ENCODE measurements at regions not wholly inside any gene's neighbourhood (a gene's known extent, or its start where the extent isn't known, plus 50 kb on each side); places are given as distances from the start of the nearest gene placed in this dataset.

DNA sequence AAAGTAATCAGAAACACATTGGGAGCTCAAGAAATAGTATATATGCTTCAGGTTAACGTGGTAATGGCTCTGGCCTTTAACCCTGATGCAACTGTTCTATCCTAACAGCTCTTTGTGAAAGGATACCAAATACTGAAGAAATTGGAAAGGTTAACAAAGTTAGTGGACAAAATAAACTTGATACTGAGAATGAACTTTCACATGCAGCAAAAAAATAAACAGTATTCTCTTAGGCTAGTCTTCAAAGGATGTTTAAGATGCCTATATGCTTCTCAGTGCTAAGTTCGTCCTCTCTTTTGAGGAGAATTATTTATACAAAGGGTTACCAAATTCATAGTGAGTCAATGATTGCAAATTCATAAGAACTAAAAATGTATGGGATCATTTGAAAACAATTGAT, 256.2 kb upstream of the FERD3L start:
- Histone ChIP-seq H3K79me1 (ENCODE audit: low read depth in 1 of 2, low read length in 2 of 2) (no peaks in the 10 kb centered on the region), H2AFZ (replicated peaks; ENCODE audit: low read length, poor library complexity) (no peak overlapping the region), H2BK120ac (ENCODE audit: low read depth, low read length) (no peak overlapping the region), H4K91ac (ENCODE audit: insufficient read depth, low read depth, low read length) (no peak overlapping the region), H3K36me3 (ENCODE audit: control insufficient read depth, insufficient read depth, low read length) (no peaks in the 10 kb centered on the region), H3K27ac (ENCODE audit: insufficient read depth, low read length) (no peak overlapping the region), H2BK15ac (ENCODE audit: low read depth, low read length) (no peak overlapping the region), H3K4me2 (ENCODE audit: low read depth, low read length) (peak overlapping the region; percentile 39; the same call in 1 of the 2 replicates), H3K9ac (ENCODE audit: low read depth, low read length) (no peak overlapping the region), H4K20me1 (ENCODE audit: insufficient read depth, low read length) (no peaks in the 10 kb centered on the region), H3K56ac (ENCODE audit: extremely low read depth, insufficient read depth, low read length) (no peak overlapping the region; the same call in 1 of the 2 replicates), H4K5ac (ENCODE audit: low read depth, low read length) (peak overlapping the region; percentile 53; the same call in 1 of the 2 replicates), H2BK5ac (ENCODE audit: low read depth, low read length, poor library complexity, severe bottlenecking) (peak overlapping the region; percentile 59), H3K9me1 (ENCODE audit: insufficient read depth, low read length) (no peaks in the 10 kb centered on the region), H3K4me1 (ENCODE audit: control insufficient read depth, insufficient read depth, low read length) (peaks cover 1% of the 10 kb centered on the region), H3K18ac (ENCODE audit: low read depth, low read length) (no peak overlapping the region; the same call in 1 of the 2 replicates), H2BK20ac (ENCODE audit: low read depth, low read length) (peak overlapping the region; percentile 32), H4K8ac (ENCODE audit: low read depth in 2 of 2, low read length in 2 of 2) (no peak overlapping the region; a peak in 1 of 4 replicates), H3K14ac (replicated peaks; ENCODE audit: low read depth, low read length) (no peak overlapping the region), H3K4ac (ENCODE audit: low read depth, low read length) (no peak overlapping the region), H2AK5ac (ENCODE audit: low read depth, low read length) (no peak overlapping the region), H3K9me3 (ENCODE audit: control insufficient read depth, insufficient read depth, low read length) (no peaks in the 10 kb centered on the region), H3K4me3 (ENCODE audit: insufficient read depth, low read depth, low read length) (no peak overlapping the region), H3K27me3 (ENCODE audit: control insufficient read depth, insufficient read depth, low read length) (no peaks in the 10 kb centered on the region), H2AK9ac (replicated peaks; ENCODE audit: low read depth, low read length, poor library complexity) (no peak overlapping the region), H3K23ac (ENCODE audit: low read depth, low read length) (no peak overlapping the region)
- WGBS, 2 experiments (ENCODE audit: extremely low coverage in 2 of 2, insufficient read length in 1 of 2) = no CpG with 5 or more reads among the region's 2 CpGs
- in situ Hi-C loops (cut with MboI; ENCODE audit: low sequenced_read_pairs) = no loop called here
- no peak for TF ChIP-seq MAFK (IDR thresholded peaks at IDR 0.05; ENCODE audit: low read depth, low read length)
- TF ChIP-seq USF2 (IDR thresholded peaks at IDR 0.05; ENCODE audit: low read depth, low read length) = no peak
- no peak for TF ChIP-seq SMC3 (IDR thresholded peaks at IDR 0.05; ENCODE audit: low read depth, low read length)
- TF ChIP-seq ELK1 (IDR thresholded peaks at IDR 0.05; ENCODE audit: borderline replicate concordance, low read depth, low read length) = no peak
- TF ChIP-seq RFX5 (IDR thresholded peaks at IDR 0.05; ENCODE audit: low read depth, low read length) = no peak
- no peak for TF ChIP-seq CHD1 (IDR thresholded peaks at IDR 0.05; ENCODE audit: low read depth, low read length)
- TF ChIP-seq MXI1 (IDR thresholded peaks at IDR 0.05; ENCODE audit: borderline replicate concordance, low read depth, low read length) = no peak
- no peak for TF ChIP-seq BHLHE40 (IDR thresholded peaks at IDR 0.05; ENCODE audit: low read depth, low read length)
- TF ChIP-seq, protein P1, sequence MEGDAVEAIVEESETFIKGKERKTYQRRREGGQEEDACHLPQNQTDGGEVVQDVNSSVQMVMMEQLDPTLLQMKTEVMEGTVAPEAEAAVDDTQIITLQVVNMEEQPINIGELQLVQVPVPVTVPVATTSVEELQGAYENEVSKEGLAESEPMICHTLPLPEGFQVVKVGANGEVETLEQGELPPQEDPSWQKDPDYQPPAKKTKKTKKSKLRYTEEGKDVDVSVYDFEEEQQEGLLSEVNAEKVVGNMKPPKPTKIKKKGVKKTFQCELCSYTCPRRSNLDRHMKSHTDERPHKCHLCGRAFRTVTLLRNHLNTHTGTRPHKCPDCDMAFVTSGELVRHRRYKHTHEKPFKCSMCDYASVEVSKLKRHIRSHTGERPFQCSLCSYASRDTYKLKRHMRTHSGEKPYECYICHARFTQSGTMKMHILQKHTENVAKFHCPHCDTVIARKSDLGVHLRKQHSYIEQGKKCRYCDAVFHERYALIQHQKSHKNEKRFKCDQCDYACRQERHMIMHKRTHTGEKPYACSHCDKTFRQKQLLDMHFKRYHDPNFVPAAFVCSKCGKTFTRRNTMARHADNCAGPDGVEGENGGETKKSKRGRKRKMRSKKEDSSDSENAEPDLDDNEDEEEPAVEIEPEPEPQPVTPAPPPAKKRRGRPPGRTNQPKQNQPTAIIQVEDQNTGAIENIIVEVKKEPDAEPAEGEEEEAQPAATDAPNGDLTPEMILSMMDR (conservative IDR thresholded peaks at IDR 0.05; ENCODE audit: low read depth, low read length) = no peak
- TF ChIP-seq MAZ (IDR thresholded peaks at IDR 0.05; ENCODE audit: borderline replicate concordance, low read depth, low read length) = no peak
- TF ChIP-seq CEBPB (IDR thresholded peaks at IDR 0.05; ENCODE audit: low read depth, low read length) = no peak
- TF ChIP-seq RCOR1 (IDR thresholded peaks at IDR 0.05; ENCODE audit: insufficient replicate concordance, low read length) = no peak
- TF ChIP-seq POLR2A (IDR thresholded peaks at IDR 0.05; ENCODE audit: low read depth, low read length) = no peak
- no peak for TF ChIP-seq NFE2L2 (IDR thresholded peaks at IDR 0.05; ENCODE audit: low read depth, low read length)
- TF ChIP-seq RAD21 (IDR thresholded peaks at IDR 0.05; ENCODE audit: low read length) = no peak
- TF ChIP-seq FOS (IDR thresholded peaks at IDR 0.05; ENCODE audit: low read depth, low read length) = no peak
- intact Hi-C loops (cut with micrococcal nuclease) = loop anchor here (5.0 kb wide), 1 partner anchor 189 kb away; no protein-coding TSS in a partner anchor
- BruUV-seq (replicated peaks) = no TSS peak
- ATAC-seq (ENCODE audit: low read depth) (peak; percentile 42), DNase-seq (peak; percentile 62)
- dilution Hi-C loops (cut with HindIII; ENCODE audit: low sequenced_read_pairs, unreplicated experiment) = no loop called here
- ChIA-PET CTCF (interaction anchor here (0.7 kb wide), 1 partner anchor 9 kb away, joined by 3 read pairs; no protein-coding TSS in a partner anchor), POLR2A (ENCODE audit: unreplicated experiment) (no interaction called here)
